ENCODE measurements at regions not wholly inside any gene's neighbourhood (a gene's known extent, or its start where the extent isn't known, plus 50 kb on each side); places are given as distances from the start of the nearest gene placed in this dataset.

DNA sequence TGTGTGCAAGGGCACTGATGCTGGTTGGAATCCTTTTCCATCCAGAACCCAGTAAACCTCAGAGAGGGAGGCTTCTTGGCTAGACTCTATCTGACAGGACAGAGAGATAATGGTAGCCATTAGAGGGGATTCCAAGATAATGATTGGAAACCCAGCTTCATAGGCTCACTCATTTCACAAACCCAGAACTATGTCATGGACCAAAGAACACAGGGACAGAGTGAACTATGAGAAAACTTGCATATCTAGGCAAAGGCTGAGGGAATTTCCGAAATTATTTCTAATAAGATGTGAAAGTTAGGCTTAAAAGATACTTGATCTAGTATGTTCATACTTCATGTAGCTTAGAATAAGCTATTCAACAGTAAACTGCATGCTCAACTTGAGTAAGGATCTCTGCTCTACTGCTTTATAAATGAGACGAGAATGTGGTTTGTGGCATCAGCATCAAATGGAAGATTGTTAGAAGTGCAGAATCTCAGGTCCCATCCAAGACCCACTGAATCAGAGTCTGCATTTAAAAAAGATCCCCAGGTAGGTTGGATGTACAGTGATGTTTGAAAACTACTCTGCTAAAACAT lies 261.4 kb downstream of the DMRT2 start:
- TF ChIP-seq, protein P1, sequence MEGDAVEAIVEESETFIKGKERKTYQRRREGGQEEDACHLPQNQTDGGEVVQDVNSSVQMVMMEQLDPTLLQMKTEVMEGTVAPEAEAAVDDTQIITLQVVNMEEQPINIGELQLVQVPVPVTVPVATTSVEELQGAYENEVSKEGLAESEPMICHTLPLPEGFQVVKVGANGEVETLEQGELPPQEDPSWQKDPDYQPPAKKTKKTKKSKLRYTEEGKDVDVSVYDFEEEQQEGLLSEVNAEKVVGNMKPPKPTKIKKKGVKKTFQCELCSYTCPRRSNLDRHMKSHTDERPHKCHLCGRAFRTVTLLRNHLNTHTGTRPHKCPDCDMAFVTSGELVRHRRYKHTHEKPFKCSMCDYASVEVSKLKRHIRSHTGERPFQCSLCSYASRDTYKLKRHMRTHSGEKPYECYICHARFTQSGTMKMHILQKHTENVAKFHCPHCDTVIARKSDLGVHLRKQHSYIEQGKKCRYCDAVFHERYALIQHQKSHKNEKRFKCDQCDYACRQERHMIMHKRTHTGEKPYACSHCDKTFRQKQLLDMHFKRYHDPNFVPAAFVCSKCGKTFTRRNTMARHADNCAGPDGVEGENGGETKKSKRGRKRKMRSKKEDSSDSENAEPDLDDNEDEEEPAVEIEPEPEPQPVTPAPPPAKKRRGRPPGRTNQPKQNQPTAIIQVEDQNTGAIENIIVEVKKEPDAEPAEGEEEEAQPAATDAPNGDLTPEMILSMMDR (conservative IDR thresholded peaks at IDR 0.05; ENCODE audit: low read depth, low read length) = no peak
- TF ChIP-seq EZH2phosphoT487 (IDR thresholded peaks at IDR 0.05; ENCODE audit: borderline replicate concordance, low read length) = no peak
